SK-N-SH (cell line): ENCODE measurements at regions not wholly inside any gene's neighbourhood (a gene's known extent, or its start where the extent isn't known, plus 50 kb on each side); places are given as distances from the start of the nearest gene placed in this dataset.

Source experiments
- CTCF ChIA-PET: fragments of 300-600, 350-600 bp; formaldehyde crosslinking; extraction: SDS; loops from one replicate; lab custom pipeline; 2021; lab: Yijun Ruan, JAX
- POLR2A ChIA-PET: fragments of 350-600 bp; sonication (Branson Sonifier 250); formaldehyde crosslinking; extraction: SDS; loops from one replicate; lab custom pipeline; 2020; ENCODE audit warnings: antibody characterized with exemption, inconsistent platforms; lab: Yijun Ruan, JAX
- DNase-seq: peaks from one replicate; pipeline ENCODE4 v3.0.0; 2012
- H2AFZ ChIP-seq: fragments of 200-600 bp; sonication (generic); 2 replicates; pipeline ENCODE4 v1.8.1; 2016; ENCODE audit warnings: antibody characterized with exemption, mild to moderate bottlenecking, low read depth
- H3F3A ChIP-seq: fragments of 200-600 bp; sonication (generic); replicated peaks from 2 replicates; pipeline ENCODE3; 2016; ENCODE audit warnings: antibody characterized with exemption, mild to moderate bottlenecking; ENCODE audit not compliant: insufficient read depth
- H3K27ac ChIP-seq, 2 experiments: fragments of 200-500 bp in 1 of 2; fragments of 200-600 bp in 1 of 2; sonication (Bioruptor generic) in 1 of 2; sonication (generic), shearing (Covaris generic) in 1 of 2; 2 replicates each; pipeline versions ENCODE4 v1.5.1 to v1.6.1; 2014 to 2016; ENCODE audit warnings: low read depth in 2 of 2, inconsistent platforms in 1 of 2, low read length in 1 of 2, mild to moderate bottlenecking in 1 of 2, mixed read lengths in 1 of 2
- H3K27me3 ChIP-seq: fragments of 200-600 bp; sonication (generic), shearing (Covaris generic); 2 replicates; pipeline ENCODE4 v1.6.1; 2016; ENCODE audit warnings: mixed run types; ENCODE audit not compliant: insufficient read depth
- H3K36me3 ChIP-seq, 2 experiments: fragments of 200-500 bp in 1 of 2; fragments of 200-600 bp in 1 of 2; sonication (Bioruptor generic) in 1 of 2; sonication (generic) in 1 of 2; replicated peaks in 1 of 2; 2 replicates each; pipeline versions ENCODE3 to v1.5.1; 2014 to 2016; ENCODE audit warnings: low read length in 1 of 2, mild to moderate bottlenecking in 1 of 2; ENCODE audit not compliant: insufficient read depth in 2 of 2, control insufficient read depth in 1 of 2
- H3K4me1 ChIP-seq, 2 experiments: fragments of 200-500 bp in 1 of 2; fragments of 200-600 bp in 1 of 2; sonication (Bioruptor generic) in 1 of 2; sonication (generic), shearing (Covaris generic) in 1 of 2; 2 replicates each; pipeline versions ENCODE4 v1.5.1 to v1.6.1; 2014 to 2016; ENCODE audit warnings: low read depth in 1 of 2, low read length in 1 of 2, mixed run types in 1 of 2; ENCODE audit not compliant: insufficient read depth in 2 of 2, control insufficient read depth in 1 of 2
- H3K4me2 ChIP-seq: fragments of 200-600 bp; sonication (generic), shearing (Covaris generic); 2 replicates; pipeline ENCODE4 v1.6.1; 2017; ENCODE audit warnings: mixed run types
- H3K4me3 ChIP-seq, 2 experiments: fragments of 200-500 bp in 1 of 2; fragments of 200-600 bp in 1 of 2; sonication (Bioruptor generic) in 1 of 2; sonication (generic), shearing (Covaris generic) in 1 of 2; 2 replicates each; pipeline versions ENCODE4 v1.5.1 to v1.8.1; 2014 to 2016; ENCODE audit warnings: low read depth in 2 of 2, inconsistent platforms in 1 of 2, low read length in 1 of 2, mild to moderate bottlenecking in 1 of 2, mixed read lengths in 1 of 2, moderate library complexity in 1 of 2
- H3K79me2 ChIP-seq: fragments of 200-600 bp; sonication (generic); 2 replicates; pipeline ENCODE4 v1.8.1; 2017; ENCODE audit warnings: mild to moderate bottlenecking; ENCODE audit not compliant: insufficient read depth
- H3K9ac ChIP-seq: fragments of 200-600 bp; sonication (generic); 2 replicates; pipeline ENCODE4 v1.6.1; 2017; ENCODE audit warnings: mixed run types
- H3K9me2 ChIP-seq: fragments of 200-600 bp; sonication (generic); 2 replicates; pipeline ENCODE4 v1.6.1; 2017; ENCODE audit warnings: mixed run types
- H3K9me3 ChIP-seq: fragments of 200-600 bp; sonication (generic); 2 replicates; pipeline ENCODE4 v1.6.1; 2017; ENCODE audit warnings: mixed run types, mild to moderate bottlenecking, moderate library complexity
- H4K20me1 ChIP-seq: fragments of 200-600 bp; sonication (generic); 2 replicates; pipeline ENCODE4 v1.6.1; 2017; ENCODE audit warnings: mild to moderate bottlenecking, mixed run types; ENCODE audit not compliant: insufficient read depth
- EP300 ChIP-seq, 2 experiments: IDR thresholded peaks; 2 replicates each; pipeline versions ENCODE4 v1.4.0 to v1.6.1; 2012; ENCODE audit warnings: borderline replicate concordance in 1 of 2, low read depth in 1 of 2, low read length in 1 of 2
- EZH2phosphoT487 ChIP-seq: fragments of 200-600 bp; sonication (generic); IDR thresholded peaks from 2 replicates; pipeline ENCODE4 v1.6.1; 2017; ENCODE audit warnings: low read depth, mixed run types, mild to moderate bottlenecking, antibody characterized with exemption, moderate library complexity, borderline replicate concordance
- FOXJ3 ChIP-seq: sonication (generic); formaldehyde crosslinking; IDR thresholded peaks from 2 replicates; pipeline ENCODE4 v1.5.1; 2020; ENCODE audit warnings: mild to moderate bottlenecking, missing genetic modification reagents
- FOXM1 ChIP-seq: IDR thresholded peaks from 2 replicates; pipeline ENCODE4 v1.4.0; 2012; ENCODE audit warnings: low read depth, mild to moderate bottlenecking
- GATA2 ChIP-seq: sonication (generic); formaldehyde crosslinking; IDR thresholded peaks from 2 replicates; pipeline ENCODE4 v1.5.0; 2020; ENCODE audit warnings: mild to moderate bottlenecking, missing genetic modification reagents
- IRF3 ChIP-seq: fragments of 150-350 bp; IDR thresholded peaks from 2 replicates; pipeline ENCODE4 v1.6.1; 2016; ENCODE audit warnings: mild to moderate bottlenecking, low read depth, low read length
- MAX ChIP-seq: IDR thresholded peaks from 2 replicates; pipeline ENCODE4 v1.4.0; 2012; ENCODE audit warnings: low read depth
- MEF2A ChIP-seq: IDR thresholded peaks from 2 replicates; pipeline ENCODE4 v1.4.0; 2012; ENCODE audit warnings: low read depth, borderline replicate concordance
- NFIC ChIP-seq: IDR thresholded peaks from 2 replicates; pipeline ENCODE4 v1.4.0; 2012; ENCODE audit warnings: borderline replicate concordance
- NRF1 ChIP-seq: IDR thresholded peaks from 2 replicates; pipeline ENCODE4 v1.6.1; 2012; ENCODE audit warnings: low read depth, mild to moderate bottlenecking, low read length
- POLR2AphosphoS5 ChIP-seq: IDR thresholded peaks from 2 replicates; pipeline ENCODE4 v1.6.1; 2012; ENCODE audit warnings: low read depth, low read length
- RCOR1 ChIP-seq: fragments of 150-350 bp; IDR thresholded peaks from 2 replicates; pipeline ENCODE4 v1.6.1; 2017; ENCODE audit warnings: antibody characterized with exemption, low read length
- RXRA ChIP-seq: IDR thresholded peaks from 2 replicates; pipeline ENCODE4 v1.4.0; 2012; ENCODE audit warnings: low read depth, mild to moderate bottlenecking, borderline replicate concordance
- SIN3A ChIP-seq: IDR thresholded peaks from 2 replicates; pipeline ENCODE4 v1.6.1; 2012; ENCODE audit warnings: low read depth, mild to moderate bottlenecking, low read length, moderate library complexity, borderline replicate concordance
- TAF1 ChIP-seq: IDR thresholded peaks from 2 replicates; pipeline ENCODE4 v1.6.1; 2012; ENCODE audit warnings: low read depth, mild to moderate bottlenecking, low read length, moderate library complexity, borderline replicate concordance
- YY1 ChIP-seq: IDR thresholded peaks from 2 replicates; pipeline ENCODE4 v1.4.0; 2012; ENCODE audit warnings: low read depth, mild to moderate bottlenecking
- WGBS: methylation state at CpG from one replicate; pipeline ENCODE4 v1.1.6; 2017; ENCODE audit warnings: low lambda C conversion rate; 5-methylcytosine and 5-hydroxymethylcytosine counted together
- TF ChIP-seq, protein P1 (sequence below): IDR thresholded peaks from 2 replicates; pipeline ENCODE4; 2012

DNA sequence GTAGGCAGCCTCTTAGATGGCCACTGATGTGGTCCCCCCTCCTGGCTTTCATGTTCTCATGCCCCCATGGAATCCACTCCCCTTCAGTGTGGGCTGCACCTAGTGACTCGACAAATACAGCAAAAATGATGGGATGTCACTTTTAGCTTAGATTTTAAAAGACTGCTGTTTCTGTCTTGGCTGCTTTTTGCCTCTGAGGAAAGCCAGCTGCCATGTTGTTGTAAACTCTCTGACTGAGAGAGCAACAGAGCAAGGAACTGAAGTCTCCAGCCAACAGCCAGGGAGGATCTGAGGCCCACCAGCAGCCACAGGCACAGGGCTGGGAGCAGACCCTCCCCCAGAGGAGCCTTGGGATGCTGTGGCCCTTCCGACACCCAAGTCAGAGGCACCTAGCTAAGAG is 60.6 kb upstream of the MARCHF10 start:
- ChIA-PET CTCF (interaction anchor here (1.7 to 2.1 kb wide), 2 partner anchors 8 to 538 kb away, joined by 6 read pairs; no protein-coding TSS in a partner anchor), POLR2A (no interaction called here)
- no peak for DNase-seq
- Histone ChIP-seq H3K4me2 (no peak overlapping the region), H3K9me3 (no peaks in the 10 kb centered on the region), H3K27ac (no peak overlapping the region; a peak in 1 of 4 replicates), H3K79me2 (no peaks in the 10 kb centered on the region), H3K4me3 (no peak overlapping the region), H2AFZ (no peak overlapping the region), H4K20me1 (no peaks in the 10 kb centered on the region), H3F3A (no peaks in the 10 kb centered on the region), H3K9ac (no peak overlapping the region), H3K36me3 (no peaks in the 10 kb centered on the region), H3K4me1 (peaks cover 9 to 26% of the 10 kb centered on the region in 2 experiments; a peak in 3 of 4 replicates), H3K9me2 (no peaks in the 10 kb centered on the region), H3K27me3 (no peaks in the 10 kb centered on the region)
- no peak for TF ChIP-seq NRF1
- no peak for TF ChIP-seq EZH2phosphoT487
- TF ChIP-seq YY1: no peak
- TF ChIP-seq RXRA: no peak
- TF ChIP-seq POLR2AphosphoS5: no peak
- TF ChIP-seq MEF2A: no peak
- TF ChIP-seq NFIC: no peak
- no peak for TF ChIP-seq EP300 (IDR thresholded peaks at IDR 0.05; ENCODE audit: borderline replicate concordance in 1 of 2, low read depth in 1 of 2, low read length in 1 of 2)
- no peak for TF ChIP-seq FOXM1
- no peak for TF ChIP-seq TAF1
- no peak for TF ChIP-seq IRF3
- TF ChIP-seq, protein P1, sequence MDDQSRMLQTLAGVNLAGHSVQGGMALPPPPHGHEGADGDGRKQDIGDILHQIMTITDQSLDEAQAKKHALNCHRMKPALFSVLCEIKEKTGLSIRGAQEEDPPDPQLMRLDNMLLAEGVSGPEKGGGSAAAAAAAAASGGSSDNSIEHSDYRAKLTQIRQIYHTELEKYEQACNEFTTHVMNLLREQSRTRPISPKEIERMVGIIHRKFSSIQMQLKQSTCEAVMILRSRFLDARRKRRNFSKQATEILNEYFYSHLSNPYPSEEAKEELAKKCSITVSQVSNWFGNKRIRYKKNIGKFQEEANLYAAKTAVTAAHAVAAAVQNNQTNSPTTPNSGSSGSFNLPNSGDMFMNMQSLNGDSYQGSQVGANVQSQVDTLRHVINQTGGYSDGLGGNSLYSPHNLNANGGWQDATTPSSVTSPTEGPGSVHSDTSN: no peak
- TF ChIP-seq FOXJ3 (CRISPR knock-in tag): no peak
- no peak for TF ChIP-seq RCOR1
- TF ChIP-seq MAX: no peak
- WGBS: 57% methylated on average over 1 of the region's 2 CpGs

- no peaks in the 10 kb centered on the region for H4K20me1 ChIP-seq
- H3K9ac ChIP-seq: no peak overlapping the region
- no peaks in the 10 kb centered on the region for H3K9me2 ChIP-seq
- no peak for DNase-seq
- H3K4me1 ChIP-seq: peaks cover 9 to 26% of the 10 kb centered on the region in 2 experiments; a peak in 3 of 4 replicates
- no peak for TF ChIP-seq GATA2 (CRISPR knock-in tag)
- no peak for TF ChIP-seq TAF1
- TF ChIP-seq IRF3: no peak
- no peak for TF ChIP-seq POLR2AphosphoS5
- no peak for TF ChIP-seq RXRA
- no peak for TF ChIP-seq MAX
- no peak for TF ChIP-seq SIN3A
- no peak for TF ChIP-seq FOXM1
- TF ChIP-seq NRF1: no peak
- TF ChIP-seq, protein P1: no peak
- no peak for TF ChIP-seq NFIC
- H3F3A ChIP-seq: no peaks in the 10 kb centered on the region
- ChIA-PET POLR2A (no interaction called here), CTCF (interaction anchor here (1.0 to 1.7 kb wide), 4 partner anchors 9 to 99 kb away, joined by 3 to 6 read pairs (median 4); no protein-coding TSS in a partner anchor)
- no peak overlapping the region for H3K4me3 ChIP-seq
- no peak overlapping the region for H3K4me2 ChIP-seq
- no peaks in the 10 kb centered on the region for H3K27me3 ChIP-seq
- 92% methylated on average over 4 of the region's 4 CpGs for WGBS
- H3K79me2 ChIP-seq: no peaks in the 10 kb centered on the region
- H2AFZ ChIP-seq: no peak overlapping the region
- H3K36me3 ChIP-seq: no peaks in the 10 kb centered on the region
- H3K9me3 ChIP-seq: no peaks in the 10 kb centered on the region
- no peak overlapping the region for H3K27ac ChIP-seq
Measured at GRCh38 chr17:62868008-62868407, 59.9 kb upstream of the MARCHF10 start.
